OCI-LY1 (cell line): ENCODE measurements at regions not wholly inside any gene's neighbourhood (a gene's known extent, or its start where the extent isn't known, plus 50 kb on each side); places are given as distances from the start of the nearest gene placed in this dataset.

ENCODE experiments used
- H2AFZ ChIP-seq: fragments of 200-600 bp; sonication (generic), shearing (Covaris generic); 2 replicates; pipeline ENCODE4 v1.6.0; 2014; ENCODE audit warnings: antibody characterized with exemption, mild to moderate bottlenecking, low read length
- H3F3A ChIP-seq: fragments of 200-600 bp; sonication (generic), shearing (Covaris generic); 2 replicates; pipeline ENCODE4 v1.6.0; 2014; ENCODE audit warnings: mild to moderate bottlenecking, antibody characterized with exemption, low read length, moderate library complexity; ENCODE audit not compliant: insufficient read depth
- H3K27ac ChIP-seq: fragments of 200-600 bp; sonication (generic); 2 replicates; pipeline ENCODE4 v1.5.1; 2014; ENCODE audit warnings: low read length, mixed run types, mild to moderate bottlenecking, low read depth; ENCODE audit not compliant: poor library complexity, severe bottlenecking
- H3K27me3 ChIP-seq: fragments of 200-600 bp; sonication (generic); 2 replicates; pipeline ENCODE4 v1.6.0; 2014; ENCODE audit warnings: antibody characterized with exemption, mild to moderate bottlenecking, low read length, moderate library complexity; ENCODE audit not compliant: insufficient read depth
- H3K36me3 ChIP-seq: fragments of 200-600 bp; sonication (generic); 2 replicates; pipeline ENCODE4 v1.6.1; 2014; ENCODE audit warnings: mild to moderate bottlenecking, antibody characterized with exemption, low read length, moderate library complexity, mixed read lengths; ENCODE audit not compliant: insufficient read depth
- H3K4me1 ChIP-seq: fragments of 200-600 bp; sonication (generic); 2 replicates; pipeline ENCODE4 v1.5.1; 2014; ENCODE audit warnings: mild to moderate bottlenecking, low read length, moderate library complexity; ENCODE audit not compliant: insufficient read depth, severe bottlenecking
- H3K4me2 ChIP-seq: fragments of 200-600 bp; sonication (generic), shearing (Covaris generic); 2 replicates; pipeline ENCODE4 v1.6.1; 2014; ENCODE audit warnings: low read length
- H3K4me3 ChIP-seq: fragments of 200-600 bp; sonication (generic); 2 replicates; pipeline ENCODE4 v1.5.1; 2014; ENCODE audit warnings: low read length, low read depth, mild to moderate bottlenecking, mixed read lengths; ENCODE audit not compliant: poor library complexity, severe bottlenecking
- H3K79me2 ChIP-seq: fragments of 200-600 bp; shearing (Covaris generic); 2 replicates; pipeline ENCODE4 v1.6.1; 2016; ENCODE audit warnings: mixed run types, low read length, mixed read lengths; ENCODE audit not compliant: insufficient read depth
- H3K9ac ChIP-seq: fragments of 200-600 bp; sonication (generic), shearing (Covaris generic); 2 replicates; pipeline ENCODE4 v1.6.1; 2014; ENCODE audit warnings: mild to moderate bottlenecking, low read length, mixed read lengths
- H3K9me2 ChIP-seq: fragments of 200-600 bp; sonication (generic), shearing (Covaris generic); 2 replicates; pipeline ENCODE4 v1.6.1; 2014; ENCODE audit warnings: low read depth, mild to moderate bottlenecking, low read length, mixed read lengths
- H3K9me3 ChIP-seq: fragments of 200-600 bp; shearing (Covaris generic); 2 replicates; pipeline ENCODE4 v1.6.1; 2014; ENCODE audit warnings: low read length, mixed read lengths
- H4K20me1 ChIP-seq: fragments of 200-600 bp; sonication (generic), shearing (Covaris generic); 2 replicates; pipeline ENCODE4 v1.6.0; 2016; ENCODE audit warnings: mild to moderate bottlenecking, low read length; ENCODE audit not compliant: insufficient read depth
- EZH2 ChIP-seq: fragments of 200-600 bp; sonication (generic), shearing (Covaris generic); IDR thresholded peaks from 2 replicates; pipeline ENCODE4 v1.8.0; 2017; ENCODE audit warnings: borderline replicate concordance, mixed run types, mild to moderate bottlenecking, antibody characterized with exemption, low read length, moderate library complexity, mixed read lengths
- TF ChIP-seq, protein P1 (sequence below): fragments of 200-600 bp; sonication (generic), shearing (Covaris generic); IDR thresholded peaks from 2 replicates; pipeline ENCODE4 v1.5.1; 2017; ENCODE audit warnings: mild to moderate bottlenecking, antibody characterized with exemption, low read length, moderate library complexity, mixed read lengths

DNA sequence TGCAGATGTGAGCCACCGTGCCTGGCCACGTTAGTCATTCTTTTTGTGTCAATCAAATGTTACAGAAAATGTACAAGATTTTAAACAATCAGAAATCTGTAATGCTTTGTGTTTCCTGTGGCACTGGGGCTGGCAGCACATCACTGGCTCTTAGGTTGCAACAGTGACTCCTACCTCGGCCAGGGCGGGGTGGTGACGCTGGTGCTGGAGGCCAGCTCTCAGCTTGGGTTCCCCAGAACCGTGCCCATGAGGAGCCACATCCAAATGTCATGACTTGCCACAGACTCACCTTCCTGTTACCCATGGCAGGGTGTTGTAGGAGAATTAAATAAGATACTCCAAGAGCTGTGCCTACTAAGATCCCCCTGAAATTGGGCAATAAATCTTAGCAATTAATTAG, 161.7 kb downstream of the TEX29 start:
- no peak overlapping the region for H3K4me2 ChIP-seq
- no peaks in the 10 kb centered on the region for H3F3A ChIP-seq
- peaks cover 3% of the 10 kb centered on the region; the same call in 1 of the 2 replicates for H3K9me3 ChIP-seq
- no peaks in the 10 kb centered on the region for H4K20me1 ChIP-seq
- no peak for TF ChIP-seq EZH2
- TF ChIP-seq, protein P1, sequence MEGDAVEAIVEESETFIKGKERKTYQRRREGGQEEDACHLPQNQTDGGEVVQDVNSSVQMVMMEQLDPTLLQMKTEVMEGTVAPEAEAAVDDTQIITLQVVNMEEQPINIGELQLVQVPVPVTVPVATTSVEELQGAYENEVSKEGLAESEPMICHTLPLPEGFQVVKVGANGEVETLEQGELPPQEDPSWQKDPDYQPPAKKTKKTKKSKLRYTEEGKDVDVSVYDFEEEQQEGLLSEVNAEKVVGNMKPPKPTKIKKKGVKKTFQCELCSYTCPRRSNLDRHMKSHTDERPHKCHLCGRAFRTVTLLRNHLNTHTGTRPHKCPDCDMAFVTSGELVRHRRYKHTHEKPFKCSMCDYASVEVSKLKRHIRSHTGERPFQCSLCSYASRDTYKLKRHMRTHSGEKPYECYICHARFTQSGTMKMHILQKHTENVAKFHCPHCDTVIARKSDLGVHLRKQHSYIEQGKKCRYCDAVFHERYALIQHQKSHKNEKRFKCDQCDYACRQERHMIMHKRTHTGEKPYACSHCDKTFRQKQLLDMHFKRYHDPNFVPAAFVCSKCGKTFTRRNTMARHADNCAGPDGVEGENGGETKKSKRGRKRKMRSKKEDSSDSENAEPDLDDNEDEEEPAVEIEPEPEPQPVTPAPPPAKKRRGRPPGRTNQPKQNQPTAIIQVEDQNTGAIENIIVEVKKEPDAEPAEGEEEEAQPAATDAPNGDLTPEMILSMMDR = no peak
- no peaks in the 10 kb centered on the region for H3K4me1 ChIP-seq
- H2AFZ ChIP-seq = no peak overlapping the region
- H3K4me3 ChIP-seq = no peak overlapping the region
- peaks cover 11% of the 10 kb centered on the region for H3K27me3 ChIP-seq
- no peaks in the 10 kb centered on the region for H3K9me2 ChIP-seq
- no peak overlapping the region for H3K9ac ChIP-seq
- H3K36me3 ChIP-seq = no peaks in the 10 kb centered on the region; the same call in 1 of the 2 replicates
- no peak overlapping the region for H3K27ac ChIP-seq
- no peaks in the 10 kb centered on the region for H3K79me2 ChIP-seq

GRCh38 chr13:111482806-111483620, 162.6 kb downstream of the TEX29 start:
- Histone ChIP-seq H3F3A (no peaks in the 10 kb centered on the region), H3K4me3 (no peak overlapping the region), H3K79me2 (no peaks in the 10 kb centered on the region), H3K4me2 (no peak overlapping the region), H3K27ac (no peak overlapping the region), H3K9ac (no peak overlapping the region), H2AFZ (no peak overlapping the region), H3K4me1 (no peaks in the 10 kb centered on the region), H3K27me3 (peaks cover 18% of the 10 kb centered on the region), H4K20me1 (no peaks in the 10 kb centered on the region), H3K9me3 (peaks cover 6% of the 10 kb centered on the region; the same call in 1 of the 2 replicates), H3K36me3 (no peaks in the 10 kb centered on the region; the same call in 1 of the 2 replicates), H3K9me2 (no peaks in the 10 kb centered on the region)
- TF ChIP-seq, protein P1 = no peak
- TF ChIP-seq EZH2 = no peak

DNA sequence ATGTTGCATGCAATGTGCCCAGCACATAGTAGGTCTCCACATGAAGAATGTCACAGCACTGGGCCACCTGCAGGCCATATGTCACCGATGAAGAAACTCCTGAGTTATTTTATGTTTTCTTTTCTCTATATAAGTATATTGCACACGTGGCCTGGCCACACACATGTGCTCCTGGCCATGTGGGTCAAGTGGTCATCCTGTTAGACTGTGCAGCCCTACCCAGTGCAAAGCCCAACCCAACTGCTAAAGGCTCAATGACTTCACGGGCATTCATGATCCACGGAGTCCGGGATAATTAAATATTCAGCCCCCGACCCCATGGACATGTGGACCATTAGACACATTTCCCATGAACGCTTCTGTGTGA, 163.2 kb downstream of the TEX29 start:
- Histone ChIP-seq H3K79me2 (no peaks in the 10 kb centered on the region), H3K36me3 (no peaks in the 10 kb centered on the region; the same call in 1 of the 2 replicates), H3K9me3 (peaks cover 6% of the 10 kb centered on the region; the same call in 1 of the 2 replicates), H2AFZ (no peak overlapping the region), H3K4me3 (no peak overlapping the region), H4K20me1 (no peaks in the 10 kb centered on the region), H3K4me2 (no peak overlapping the region), H3K9me2 (no peaks in the 10 kb centered on the region), H3K27ac (no peak overlapping the region), H3K27me3 (peaks cover 21% of the 10 kb centered on the region), H3F3A (no peaks in the 10 kb centered on the region), H3K4me1 (no peaks in the 10 kb centered on the region), H3K9ac (no peak overlapping the region)
- TF ChIP-seq, protein P1 = no peak
- TF ChIP-seq EZH2 = no peak
